GM13976 (cell line): ENCODE measurements at regions not wholly inside any gene's neighbourhood (a gene's known extent, or its start where the extent isn't known, plus 50 kb on each side); places are given as distances from the start of the nearest gene placed in this dataset.

Experiments used
- DNase-seq: peaks from one replicate; pipeline ENCODE4 v3.0.0; 2012; ENCODE audit warnings: low spot score
- in situ Hi-C: fragments of 300-500 bp; cut with MboI; formaldehyde crosslinking; loops from one replicate; pipeline ENCODE4 v1.12.0; 2022; ENCODE audit warnings: low sequenced_read_pairs, mixed read lengths, inconsistent platforms; ENCODE audit not compliant: unreplicated experiment
- TF ChIP-seq, protein P1 (sequence below): IDR thresholded peaks from 2 replicates; pipeline ENCODE4 v1.5.1; 2012; ENCODE audit warnings: borderline replicate concordance, mild to moderate bottlenecking; ENCODE audit not compliant: insufficient read depth; ENCODE audit errors: extremely low read depth, missing control alignments, control extremely low read depth

DNA sequence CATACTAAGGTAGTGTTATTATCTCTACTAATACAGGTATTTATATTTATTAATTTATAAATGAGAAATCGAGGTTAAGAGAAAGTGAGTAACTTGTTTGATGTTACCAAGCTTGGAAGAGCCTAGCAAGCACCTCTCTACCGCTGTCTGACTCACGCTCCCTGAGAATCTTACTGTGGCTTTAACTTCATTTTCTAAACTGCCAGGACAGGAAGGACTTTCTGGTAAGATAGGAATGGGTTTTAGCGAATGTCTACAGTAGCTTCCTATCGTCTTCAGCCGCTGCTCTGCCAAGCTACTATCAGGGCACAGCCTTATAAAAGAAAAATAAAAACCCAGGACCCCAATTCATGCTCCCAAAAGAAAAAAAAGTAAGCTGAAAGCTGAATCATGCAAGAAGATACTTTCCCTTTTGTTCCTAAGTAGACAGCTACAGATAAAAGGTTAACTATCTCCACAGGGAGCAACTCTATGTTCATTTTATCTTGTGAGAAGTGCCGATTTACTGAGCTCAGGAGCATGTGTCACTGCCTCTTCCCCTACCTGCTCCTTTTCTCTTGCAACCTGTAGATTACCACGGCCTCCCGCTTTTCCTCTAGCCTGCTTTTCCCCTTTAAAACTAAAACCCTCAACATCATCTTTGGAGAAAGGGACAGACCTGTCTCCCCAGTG lies 60.2 kb downstream of the THNSL1 start:
- in situ Hi-C loops = loop anchor here (10.0 kb wide), 1 partner anchor 432 kb away; no protein-coding TSS in a partner anchor
- no peak for DNase-seq
- TF ChIP-seq, protein P1, sequence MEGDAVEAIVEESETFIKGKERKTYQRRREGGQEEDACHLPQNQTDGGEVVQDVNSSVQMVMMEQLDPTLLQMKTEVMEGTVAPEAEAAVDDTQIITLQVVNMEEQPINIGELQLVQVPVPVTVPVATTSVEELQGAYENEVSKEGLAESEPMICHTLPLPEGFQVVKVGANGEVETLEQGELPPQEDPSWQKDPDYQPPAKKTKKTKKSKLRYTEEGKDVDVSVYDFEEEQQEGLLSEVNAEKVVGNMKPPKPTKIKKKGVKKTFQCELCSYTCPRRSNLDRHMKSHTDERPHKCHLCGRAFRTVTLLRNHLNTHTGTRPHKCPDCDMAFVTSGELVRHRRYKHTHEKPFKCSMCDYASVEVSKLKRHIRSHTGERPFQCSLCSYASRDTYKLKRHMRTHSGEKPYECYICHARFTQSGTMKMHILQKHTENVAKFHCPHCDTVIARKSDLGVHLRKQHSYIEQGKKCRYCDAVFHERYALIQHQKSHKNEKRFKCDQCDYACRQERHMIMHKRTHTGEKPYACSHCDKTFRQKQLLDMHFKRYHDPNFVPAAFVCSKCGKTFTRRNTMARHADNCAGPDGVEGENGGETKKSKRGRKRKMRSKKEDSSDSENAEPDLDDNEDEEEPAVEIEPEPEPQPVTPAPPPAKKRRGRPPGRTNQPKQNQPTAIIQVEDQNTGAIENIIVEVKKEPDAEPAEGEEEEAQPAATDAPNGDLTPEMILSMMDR = no peak

DNA sequence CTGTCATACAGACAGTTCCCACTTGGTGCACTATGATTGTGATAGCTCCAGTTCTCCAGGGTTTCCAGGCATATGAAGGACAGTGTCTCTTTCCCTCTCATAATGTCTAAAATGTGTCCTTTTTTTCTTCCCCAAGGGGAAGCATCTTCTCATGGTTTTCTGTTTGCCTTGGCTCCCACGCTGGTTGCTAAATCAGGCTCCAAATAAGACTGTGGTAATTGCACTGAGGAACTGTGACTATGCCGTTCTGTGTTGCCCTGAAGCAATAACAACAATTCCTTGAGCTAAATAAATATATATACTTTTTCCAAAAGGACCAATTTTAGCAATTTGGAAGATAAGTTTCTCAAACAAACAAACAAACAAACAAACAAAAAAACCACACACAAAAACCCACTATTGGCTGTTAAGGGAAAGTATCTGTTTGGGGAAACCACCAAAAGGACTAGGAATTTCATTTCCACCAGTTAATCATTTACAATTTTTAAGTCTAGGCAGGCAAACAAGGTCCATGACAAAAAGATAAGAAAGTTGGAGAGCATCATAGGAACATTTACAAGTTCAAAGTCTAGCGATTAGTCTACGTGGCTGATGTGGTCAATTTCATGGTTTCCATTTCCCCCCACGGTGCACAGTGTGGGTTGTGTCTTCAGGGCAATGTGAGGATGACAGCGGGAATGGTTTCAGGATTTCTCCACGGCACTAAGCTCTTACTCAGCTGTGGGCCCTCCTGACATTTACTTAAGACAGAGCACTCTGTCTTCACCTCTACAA lies 62.4 kb downstream of the THNSL1 start:
- in situ Hi-C loops = loop anchor here (10.0 kb wide), 1 partner anchor 434 kb away; no protein-coding TSS in a partner anchor
- TF ChIP-seq, protein P1 = no peak
- DNase-seq = no peak

DNA sequence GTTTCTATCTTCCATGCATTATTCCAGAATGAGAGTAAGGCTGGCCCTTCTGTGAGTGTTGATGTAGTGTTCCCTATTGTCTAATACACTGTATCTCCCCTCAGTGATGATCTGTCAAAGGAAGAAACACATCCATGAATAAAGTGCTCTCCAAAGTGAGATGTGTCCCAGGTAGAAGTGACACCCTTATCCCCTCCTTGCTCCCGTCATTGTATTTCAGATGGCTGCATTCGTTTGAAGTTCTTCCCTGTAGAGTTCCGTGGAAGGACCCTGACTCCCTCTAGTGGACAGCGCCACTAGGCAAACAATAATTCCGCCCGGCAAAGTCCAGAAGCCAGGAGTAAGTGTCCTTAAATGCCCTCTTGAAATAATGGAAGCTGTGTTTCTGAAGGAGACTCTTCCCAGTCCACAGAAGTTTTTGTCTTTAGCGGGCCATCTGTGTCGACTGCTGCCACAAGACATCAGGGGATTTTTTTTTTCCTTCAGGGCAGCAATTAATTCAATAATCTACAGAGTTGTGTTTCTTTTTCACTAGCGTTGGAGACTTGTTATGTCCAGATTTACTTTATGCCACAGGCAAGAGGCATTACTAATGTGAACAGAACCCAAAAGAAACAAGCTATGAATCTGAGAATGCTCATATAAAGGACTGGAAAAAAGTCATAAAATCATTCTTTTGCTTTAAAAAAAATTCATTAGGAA lies 64.6 kb downstream of the THNSL1 start:
- peak; percentile 60 for DNase-seq
- TF ChIP-seq, protein P1 = peak; percentile 83
- in situ Hi-C loops = no loop called here

DNA sequence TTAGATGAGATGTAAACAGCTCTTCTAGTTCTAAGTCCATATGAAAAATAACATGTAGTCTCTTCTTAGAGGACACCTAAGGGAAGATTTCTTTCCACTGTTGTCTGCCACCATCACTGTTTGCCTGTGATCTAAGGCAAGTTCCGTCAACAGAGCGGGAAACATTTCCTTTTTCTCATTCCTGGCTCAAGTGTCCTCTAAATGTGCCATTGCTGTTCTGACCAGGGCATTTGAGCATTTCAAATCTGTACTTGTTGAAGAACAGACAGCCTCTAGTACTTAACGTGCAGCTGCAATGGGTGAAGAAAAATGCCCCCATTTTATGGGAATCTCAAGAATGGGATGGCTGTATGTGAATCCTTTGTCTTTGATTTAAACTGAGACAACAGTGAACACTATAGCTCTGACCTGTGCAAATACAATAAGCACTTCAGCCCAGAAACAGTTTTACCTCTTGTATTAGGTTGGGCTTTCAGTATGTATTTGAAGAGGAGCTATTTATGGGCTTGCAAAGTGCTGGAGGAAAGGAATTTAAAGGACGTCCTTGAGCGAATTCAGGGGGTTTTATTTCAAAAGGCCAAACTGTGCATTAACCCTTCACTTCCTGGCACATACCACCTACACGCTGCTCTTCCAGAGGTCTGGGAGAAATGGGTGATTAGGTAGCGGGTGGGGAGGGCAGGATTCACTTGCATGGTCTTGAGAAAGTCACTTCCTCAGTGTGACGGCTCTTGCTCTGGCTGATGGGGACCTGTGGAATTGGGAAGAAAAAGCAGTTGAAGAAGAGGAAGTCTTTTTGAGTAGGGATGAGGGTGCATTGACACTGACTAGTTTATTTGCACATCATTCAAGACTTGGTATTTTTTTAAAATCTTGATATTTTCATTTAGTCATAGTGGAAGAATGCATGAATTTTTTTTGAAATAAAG lies 66.1 kb downstream of the THNSL1 start:
- TF ChIP-seq, protein P1 = no peak
- in situ Hi-C loops = no loop called here
- no peak for DNase-seq

DNA sequence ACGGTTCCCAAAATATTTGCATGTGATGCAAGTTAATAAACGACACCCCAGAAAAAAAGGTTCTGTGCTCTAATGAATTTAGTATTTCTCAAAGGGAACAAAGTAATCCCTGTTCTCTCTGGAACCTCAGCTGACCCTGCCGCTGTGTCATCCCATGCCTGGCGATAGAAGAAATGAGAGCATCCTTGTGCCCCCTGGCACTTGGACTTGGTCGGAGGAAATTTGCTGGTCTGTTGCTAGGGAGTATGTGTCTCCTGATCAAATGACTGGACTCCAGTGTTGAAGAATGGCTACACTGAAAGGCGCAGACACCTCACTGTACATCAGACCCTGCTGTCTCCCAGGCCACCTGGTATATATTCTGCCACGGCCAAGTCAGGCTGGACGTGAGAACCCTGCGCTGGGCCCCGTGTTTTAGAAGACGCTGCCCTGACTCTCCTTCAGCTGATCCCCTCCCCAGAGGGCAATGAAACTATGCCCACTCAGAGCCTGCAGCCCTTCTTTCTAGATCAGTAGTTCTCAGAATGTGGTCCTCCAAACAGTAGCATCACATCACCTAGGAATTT lies 67.2 kb downstream of the THNSL1 start:
- in situ Hi-C loops = no loop called here
- no peak for DNase-seq
- TF ChIP-seq, protein P1 = no peak

DNA sequence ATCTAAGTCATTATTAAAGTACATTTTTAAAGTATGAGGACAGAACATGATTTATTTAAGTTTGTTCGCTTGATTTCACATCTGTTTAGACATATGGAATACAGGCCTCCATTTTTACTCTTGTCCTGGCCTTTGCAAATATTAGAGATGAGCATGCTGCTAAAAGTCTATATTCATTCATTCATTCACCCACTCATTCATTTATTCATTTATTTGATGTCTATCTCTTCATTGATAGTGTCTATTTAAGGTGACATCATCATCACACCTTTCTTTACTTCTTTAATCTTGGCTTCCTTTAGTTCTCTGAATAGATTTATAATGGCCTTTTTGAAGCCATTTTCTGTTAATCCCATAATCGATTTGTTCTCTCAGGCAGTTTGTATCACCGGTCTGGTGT lies 68.0 kb downstream of the THNSL1 start:
- in situ Hi-C loops = no loop called here

More for the DNA sequence above, 68.0 kb downstream of the THNSL1 start:
- TF ChIP-seq, protein P1 = no peak
- DNase-seq = no peak
